ENCODE measurements at regions not wholly inside any gene's neighbourhood (a gene's known extent, or its start where the extent isn't known, plus 50 kb on each side); places are given as distances from the start of the nearest gene placed in this dataset.

GRCh38 chr6:43939281-43940070, 169.5 kb downstream of the VEGFA start:
- H3K27me3 Mint-ChIP-seq, result peaks cover 3% of the 10 kb centered on the region
- H3K4me3 Mint-ChIP-seq, result no peak overlapping the region
- H3K27ac Mint-ChIP-seq, result no peak overlapping the region
- H3K36me3 Mint-ChIP-seq (ENCODE audit: low read depth), result no peaks in the 10 kb centered on the region
- no peak for ATAC-seq (replicated peaks)
- peaks cover 5% of the 10 kb centered on the region for H3K9me3 Mint-ChIP-seq
- no peaks in the 10 kb centered on the region for H3K4me1 Mint-ChIP-seq

- Mint-ChIP-seq H3K27ac (peak overlapping the region; percentile 21), H3K4me1 (no peaks in the 10 kb centered on the region), H3K27me3 (peaks cover 3% of the 10 kb centered on the region), H3K9me3 (no peaks in the 10 kb centered on the region), H3K36me3 (ENCODE audit: low read depth) (no peaks in the 10 kb centered on the region), H3K4me3 (no peak overlapping the region)
- no peak for ATAC-seq (replicated peaks)
These were observed 168.4 kb downstream of the VEGFA start for GRCh38 chr6:43938178-43939105.

- ATAC-seq (replicated peaks), result no peak
These were observed 167.5 kb downstream of the VEGFA start for GRCh38 chr6:43937236-43938177.

GRCh38 chr6:43936476-43936875, 166.5 kb downstream of the VEGFA start:
- Mint-ChIP-seq H3K4me1 (no peaks in the 10 kb centered on the region), H3K4me3 (no peak overlapping the region), H3K36me3 (ENCODE audit: low read depth) (no peaks in the 10 kb centered on the region), H3K9me3 (no peaks in the 10 kb centered on the region), H3K27ac (no peak overlapping the region), H3K27me3 (peaks cover 3% of the 10 kb centered on the region)
- no peak for ATAC-seq (replicated peaks)

More at GRCh38 chr6:43937236-43938177, 167.5 kb downstream of the VEGFA start:
- H3K27ac Mint-ChIP-seq, result peak overlapping the region; percentile 21
- H3K4me3 Mint-ChIP-seq, result no peak overlapping the region
- no peaks in the 10 kb centered on the region for H3K36me3 Mint-ChIP-seq (ENCODE audit: low read depth)
- no peaks in the 10 kb centered on the region for H3K9me3 Mint-ChIP-seq
- H3K27me3 Mint-ChIP-seq, result peaks cover 3% of the 10 kb centered on the region
- H3K4me1 Mint-ChIP-seq, result no peaks in the 10 kb centered on the region

- Mint-ChIP-seq H3K27ac (peak overlapping the region; percentile 26), H3K27me3 (peaks cover 3% of the 10 kb centered on the region), H3K36me3 (ENCODE audit: low read depth) (no peaks in the 10 kb centered on the region), H3K4me1 (no peaks in the 10 kb centered on the region), H3K9me3 (no peaks in the 10 kb centered on the region), H3K4me3 (no peak overlapping the region)
- ATAC-seq (replicated peaks), result no peak
These were observed 166.0 kb downstream of the VEGFA start for GRCh38 chr6:43935921-43936439.

GRCh38 chr6:43934803-43935602, 165.0 kb downstream of the VEGFA start:
- Mint-ChIP-seq H3K27ac (peak overlapping the region; percentile 26), H3K9me3 (no peaks in the 10 kb centered on the region), H3K27me3 (peaks cover 3% of the 10 kb centered on the region), H3K4me3 (no peak overlapping the region), H3K4me1 (no peaks in the 10 kb centered on the region), H3K36me3 (ENCODE audit: low read depth) (no peaks in the 10 kb centered on the region)
- ATAC-seq (replicated peaks), result no peak

GRCh38 chr6:43934183-43934802, 164.3 kb downstream of the VEGFA start:
- Mint-ChIP-seq H3K27ac (no peak overlapping the region), H3K4me1 (no peaks in the 10 kb centered on the region), H3K4me3 (no peak overlapping the region), H3K36me3 (ENCODE audit: low read depth) (no peaks in the 10 kb centered on the region), H3K27me3 (peaks cover 3% of the 10 kb centered on the region), H3K9me3 (no peaks in the 10 kb centered on the region)
- no peak for ATAC-seq (replicated peaks)

- Mint-ChIP-seq H3K9me3 (no peaks in the 10 kb centered on the region), H3K27me3 (peaks cover 3% of the 10 kb centered on the region), H3K27ac (no peak overlapping the region)
These were observed 163.3 kb downstream of the VEGFA start for GRCh38 chr6:43933148-43933885.

GRCh38 chr6:43932259-43933147, 162.5 kb downstream of the VEGFA start:
- Mint-ChIP-seq H3K9me3 (no peaks in the 10 kb centered on the region), H3K27me3 (no peaks in the 10 kb centered on the region), H3K27ac (no peak overlapping the region), H3K4me1 (no peaks in the 10 kb centered on the region), H3K36me3 (ENCODE audit: low read depth) (no peaks in the 10 kb centered on the region), H3K4me3 (no peak overlapping the region)
- no peak for ATAC-seq (replicated peaks)

More at GRCh38 chr6:43933148-43933885, 163.3 kb downstream of the VEGFA start:
- ATAC-seq (replicated peaks), result no peak
- Mint-ChIP-seq H3K36me3 (ENCODE audit: low read depth) (no peaks in the 10 kb centered on the region), H3K4me3 (no peak overlapping the region), H3K4me1 (no peaks in the 10 kb centered on the region)

- no peaks in the 10 kb centered on the region for H3K36me3 Mint-ChIP-seq (ENCODE audit: low read depth)
- ATAC-seq (replicated peaks), result no peak
- no peaks in the 10 kb centered on the region for H3K9me3 Mint-ChIP-seq
- no peak overlapping the region for H3K27ac Mint-ChIP-seq
- H3K4me1 Mint-ChIP-seq, result no peaks in the 10 kb centered on the region
- no peaks in the 10 kb centered on the region for H3K27me3 Mint-ChIP-seq
- no peak overlapping the region for H3K4me3 Mint-ChIP-seq
These were observed 161.2 kb downstream of the VEGFA start for GRCh38 chr6:43931201-43931600.

- Mint-ChIP-seq H3K27me3 (no peaks in the 10 kb centered on the region), H3K4me3 (no peak overlapping the region), H3K27ac (no peak overlapping the region), H3K9me3 (no peaks in the 10 kb centered on the region), H3K4me1 (no peaks in the 10 kb centered on the region), H3K36me3 (ENCODE audit: low read depth) (no peaks in the 10 kb centered on the region)
- no peak for ATAC-seq (replicated peaks)
These were observed 160.6 kb downstream of the VEGFA start for GRCh38 chr6:43930440-43931154.
